GM18511 (cell line): ENCODE measurements at regions not wholly inside any gene's neighbourhood (a gene's known extent, or its start where the extent isn't known, plus 50 kb on each side); places are given as distances from the start of the nearest gene placed in this dataset.

Experiments used
- ATAC-seq: cut with Tn5 transposase; IDR thresholded peaks from one replicate; pipeline ENCODE4 v1.9.1; 2021; ENCODE audit warnings: mild to moderate bottlenecking, moderate library complexity; ENCODE audit not compliant: unreplicated experiment

DNA sequence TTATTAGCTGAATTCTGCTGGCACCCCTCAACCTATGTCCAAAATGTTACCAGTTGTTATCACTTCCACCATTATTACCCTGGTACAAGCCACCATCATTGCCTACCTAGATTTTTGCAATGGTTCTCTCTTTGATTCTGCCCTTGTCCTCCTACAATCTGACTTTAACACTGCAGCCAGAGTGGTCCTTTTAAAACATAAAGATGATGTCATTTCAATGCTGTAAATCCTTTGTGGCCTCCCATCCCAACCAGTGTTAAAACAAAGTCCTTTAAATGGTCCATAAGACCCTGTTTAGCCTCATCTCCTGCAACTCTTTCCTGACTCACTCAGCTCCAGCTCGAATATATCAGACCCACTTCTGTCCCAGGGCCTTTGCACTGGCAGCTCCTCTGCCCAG lies 54.9 kb upstream of the FSTL4 start:
- ATAC-seq: no peak

DNA sequence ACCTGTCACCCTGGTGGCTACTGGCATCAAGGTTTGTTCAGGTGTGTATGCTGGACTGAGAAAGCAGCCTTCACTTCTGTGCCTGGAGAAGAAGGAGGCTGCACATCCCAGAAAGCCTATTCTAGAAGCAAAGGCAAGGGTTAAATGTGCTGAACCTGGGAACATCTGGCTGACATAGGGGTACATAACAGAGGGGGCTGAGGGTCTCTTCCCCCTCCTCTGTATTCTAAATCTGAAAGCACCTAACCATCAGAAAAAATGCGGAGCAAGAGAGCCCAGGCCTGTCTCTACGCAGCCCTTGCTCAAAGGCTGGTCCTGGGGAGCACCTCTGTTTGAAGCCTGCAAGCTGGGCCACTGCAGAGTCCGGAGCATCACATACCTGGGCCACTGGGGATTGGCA lies 53.2 kb upstream of the FSTL4 start:
- ATAC-seq: no peak

DNA sequence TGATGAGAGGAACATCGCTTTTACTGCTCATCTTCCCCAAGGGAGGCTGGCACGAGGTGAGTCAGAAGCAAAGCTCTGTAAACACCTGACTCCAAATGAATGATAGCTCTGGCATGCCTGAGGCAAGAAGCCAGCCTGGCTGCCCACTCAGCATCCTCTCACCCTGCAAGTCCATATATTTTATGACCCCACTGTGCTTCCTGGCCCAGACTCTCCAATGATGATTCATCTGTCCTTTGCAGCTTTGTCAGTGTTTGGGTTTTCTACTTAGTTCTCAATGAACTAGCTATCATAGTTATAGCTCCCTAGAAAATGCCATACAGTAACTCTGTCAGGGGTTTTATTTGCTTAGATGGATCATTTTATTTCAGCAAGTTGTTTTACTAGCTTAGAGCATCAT lies 52.1 kb upstream of the FSTL4 start:
- ATAC-seq: no peak

DNA sequence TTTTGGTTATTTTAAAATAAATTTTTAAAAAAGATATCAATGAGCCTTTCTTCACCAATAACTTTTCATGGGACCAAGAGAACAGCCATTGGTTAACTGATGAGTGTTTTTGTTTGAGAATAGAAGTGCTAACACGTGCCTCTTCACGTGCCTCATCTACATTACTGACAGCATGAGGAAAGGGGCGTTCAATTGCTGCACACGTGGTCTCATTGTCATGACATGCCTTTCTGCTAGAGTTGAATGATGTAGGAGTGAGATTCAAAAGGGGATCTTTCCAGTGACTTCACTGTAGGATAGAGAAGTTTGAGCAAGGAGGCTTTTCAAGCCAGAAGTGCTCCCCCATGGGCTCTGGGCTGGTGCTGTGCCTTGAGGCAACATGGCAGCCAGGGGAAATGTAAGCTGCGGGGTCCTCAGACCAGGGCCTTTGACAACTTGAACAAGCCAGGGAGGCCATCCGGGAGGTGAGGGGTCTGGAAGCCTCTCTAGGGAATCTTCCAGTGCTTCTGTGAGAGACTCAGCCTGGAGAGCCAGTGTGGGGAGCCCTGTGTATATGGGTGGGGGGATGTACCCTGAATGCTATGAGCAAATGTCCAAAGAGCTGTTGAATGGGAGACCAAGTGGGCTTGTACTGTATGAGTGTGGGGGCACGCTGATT lies 51.2 kb upstream of the FSTL4 start:
- no peak for ATAC-seq

DNA sequence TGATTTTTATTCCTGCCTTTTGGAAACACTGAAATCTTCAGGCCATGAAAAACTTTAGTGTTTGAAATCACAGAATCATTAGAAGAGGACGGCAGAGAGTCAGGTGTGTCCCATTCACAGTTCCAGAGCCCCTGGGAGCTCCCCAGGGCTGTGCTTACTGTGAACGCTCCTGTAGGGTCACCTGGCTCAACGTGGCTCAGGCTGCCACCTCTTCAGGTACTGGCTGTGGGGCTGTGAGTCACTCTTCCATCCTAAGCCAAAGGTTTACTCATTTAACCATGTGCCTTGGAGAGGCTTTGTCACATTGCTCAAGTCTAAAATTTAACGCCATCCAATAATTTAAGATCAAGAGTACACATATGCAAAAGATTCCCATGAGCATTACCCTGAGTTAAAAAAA lies 50.2 kb upstream of the FSTL4 start:
- no peak for ATAC-seq
